ENCODE measurements at regions not wholly inside any gene's neighbourhood (a gene's known extent, or its start where the extent isn't known, plus 50 kb on each side); places are given as distances from the start of the nearest gene placed in this dataset.

GRCh38 chr10:58932126-58932525 is 244.3 kb upstream of the PHYHIPL start:
- TF ChIP-seq YY1 (IDR thresholded peaks at IDR 0.05; ENCODE audit: low read depth) (no peak), RAD21 (IDR thresholded peaks at IDR 0.05; ENCODE audit: low read length) (no peak)
